ENCODE measurements at regions not wholly inside any gene's neighbourhood (a gene's known extent, or its start where the extent isn't known, plus 50 kb on each side); places are given as distances from the start of the nearest gene placed in this dataset.
A peak's percentile ranks its signal among the peaks of the same experiment; 100 is the strongest.

DNA sequence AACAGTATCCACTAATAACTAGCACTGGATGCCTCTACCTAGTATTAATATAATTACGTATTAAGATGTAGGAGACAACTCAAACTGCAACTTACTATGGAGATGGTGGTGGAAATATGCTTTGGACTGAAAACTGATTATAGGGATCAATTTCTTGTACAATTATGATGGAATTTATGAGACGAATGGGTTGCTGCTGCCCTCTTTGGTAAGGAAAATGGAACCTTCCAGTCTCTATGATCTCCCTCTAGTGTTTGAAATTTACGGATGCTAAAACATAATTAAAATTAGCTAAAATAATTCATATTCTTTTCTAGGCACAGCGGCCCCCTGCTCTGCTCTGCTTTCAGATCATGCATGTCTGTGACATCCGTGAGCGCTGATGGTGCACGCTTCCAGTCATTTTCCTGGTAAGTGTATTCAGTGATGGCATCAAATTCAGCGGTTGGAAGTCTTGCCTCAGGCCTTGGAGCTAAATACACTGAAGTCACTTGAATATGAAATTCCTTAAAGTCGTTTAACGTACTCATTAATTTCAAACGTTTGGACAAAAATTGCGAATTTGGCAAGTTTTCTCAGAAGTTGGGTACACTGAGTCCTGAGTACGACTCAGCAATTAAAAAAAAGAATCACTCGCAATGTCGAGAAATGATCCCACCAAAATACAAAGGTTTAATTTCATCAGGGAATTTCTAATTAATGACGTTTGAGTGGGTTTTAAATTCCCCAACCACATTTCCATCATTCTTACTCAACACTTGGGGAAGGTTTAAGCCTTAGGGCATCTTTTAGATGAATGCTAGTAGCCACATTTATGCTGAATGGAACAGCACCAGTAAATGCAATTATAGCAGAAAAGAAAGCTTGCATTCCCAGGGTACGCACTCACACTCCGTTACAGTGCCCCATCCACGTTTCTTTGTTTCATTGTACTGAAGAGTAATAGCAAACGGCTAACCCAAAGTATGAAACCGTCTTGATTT, 132.6 kb downstream of the NR2F2 start:
- peak; percentile 12 for DNase-seq (ENCODE audit: low read depth)
- H3K4me3 ChIP-seq (ENCODE audit: low read depth, low read length), result no peak overlapping the region
- TF ChIP-seq, protein P1, sequence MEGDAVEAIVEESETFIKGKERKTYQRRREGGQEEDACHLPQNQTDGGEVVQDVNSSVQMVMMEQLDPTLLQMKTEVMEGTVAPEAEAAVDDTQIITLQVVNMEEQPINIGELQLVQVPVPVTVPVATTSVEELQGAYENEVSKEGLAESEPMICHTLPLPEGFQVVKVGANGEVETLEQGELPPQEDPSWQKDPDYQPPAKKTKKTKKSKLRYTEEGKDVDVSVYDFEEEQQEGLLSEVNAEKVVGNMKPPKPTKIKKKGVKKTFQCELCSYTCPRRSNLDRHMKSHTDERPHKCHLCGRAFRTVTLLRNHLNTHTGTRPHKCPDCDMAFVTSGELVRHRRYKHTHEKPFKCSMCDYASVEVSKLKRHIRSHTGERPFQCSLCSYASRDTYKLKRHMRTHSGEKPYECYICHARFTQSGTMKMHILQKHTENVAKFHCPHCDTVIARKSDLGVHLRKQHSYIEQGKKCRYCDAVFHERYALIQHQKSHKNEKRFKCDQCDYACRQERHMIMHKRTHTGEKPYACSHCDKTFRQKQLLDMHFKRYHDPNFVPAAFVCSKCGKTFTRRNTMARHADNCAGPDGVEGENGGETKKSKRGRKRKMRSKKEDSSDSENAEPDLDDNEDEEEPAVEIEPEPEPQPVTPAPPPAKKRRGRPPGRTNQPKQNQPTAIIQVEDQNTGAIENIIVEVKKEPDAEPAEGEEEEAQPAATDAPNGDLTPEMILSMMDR (IDR thresholded peaks at IDR 0.05; ENCODE audit: insufficient read depth, low read depth, low read length), result peak; percentile 34

DNA sequence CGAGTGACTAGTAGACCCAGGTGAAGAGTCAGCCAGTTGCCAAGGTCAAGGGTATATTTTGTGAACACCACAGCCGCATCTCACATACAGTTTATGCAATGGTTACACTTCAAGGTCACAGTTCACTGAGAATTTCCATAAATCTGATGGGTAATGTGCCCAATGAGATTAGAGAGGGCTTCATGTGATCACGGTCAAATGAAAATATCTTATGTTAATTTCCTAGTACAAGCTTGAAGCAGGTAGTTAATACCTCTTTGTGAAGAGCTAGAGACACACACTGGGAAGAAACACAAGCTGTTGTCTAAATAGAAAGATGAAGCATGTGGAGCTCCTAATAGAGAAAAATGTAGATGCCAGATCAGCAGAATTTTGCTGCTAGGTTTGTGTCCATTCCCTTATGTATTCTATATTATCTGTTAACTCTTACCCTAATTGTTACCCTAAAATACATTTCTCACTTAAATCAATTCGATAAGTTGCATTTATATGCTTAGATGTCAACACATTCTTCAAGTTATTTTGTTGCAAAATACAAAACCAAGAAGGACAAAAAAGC, 136.0 kb downstream of the NR2F2 start:
- TF ChIP-seq, protein P1 (IDR thresholded peaks at IDR 0.05; ENCODE audit: insufficient read depth, low read depth, low read length), result no peak
- DNase-seq (ENCODE audit: low read depth), result no peak
- no peak overlapping the region for H3K4me3 ChIP-seq (ENCODE audit: low read depth, low read length)

DNA sequence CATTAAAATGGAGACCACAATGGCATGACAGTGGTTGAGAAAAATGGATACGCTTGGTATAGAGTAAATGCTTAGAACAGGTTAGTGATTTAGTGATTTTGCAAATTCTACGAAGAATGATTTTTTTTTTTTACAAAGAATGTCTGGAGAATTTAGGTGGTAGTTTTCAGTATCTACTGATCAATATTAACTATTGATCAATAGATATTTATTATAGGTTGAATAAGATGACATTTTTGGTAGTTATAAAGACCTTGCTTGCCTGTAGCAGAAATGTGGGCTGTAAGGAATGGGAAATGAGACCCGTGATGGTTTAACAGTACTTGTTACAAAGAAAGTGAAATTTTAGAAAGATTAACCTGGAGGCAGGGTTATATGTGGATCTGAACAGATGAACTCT, 137.5 kb downstream of the NR2F2 start:
- no peak for DNase-seq (ENCODE audit: low read depth)
- TF ChIP-seq, protein P1 (IDR thresholded peaks at IDR 0.05; ENCODE audit: insufficient read depth, low read depth, low read length), result no peak
- H3K4me3 ChIP-seq (ENCODE audit: low read depth, low read length), result no peak overlapping the region

DNA sequence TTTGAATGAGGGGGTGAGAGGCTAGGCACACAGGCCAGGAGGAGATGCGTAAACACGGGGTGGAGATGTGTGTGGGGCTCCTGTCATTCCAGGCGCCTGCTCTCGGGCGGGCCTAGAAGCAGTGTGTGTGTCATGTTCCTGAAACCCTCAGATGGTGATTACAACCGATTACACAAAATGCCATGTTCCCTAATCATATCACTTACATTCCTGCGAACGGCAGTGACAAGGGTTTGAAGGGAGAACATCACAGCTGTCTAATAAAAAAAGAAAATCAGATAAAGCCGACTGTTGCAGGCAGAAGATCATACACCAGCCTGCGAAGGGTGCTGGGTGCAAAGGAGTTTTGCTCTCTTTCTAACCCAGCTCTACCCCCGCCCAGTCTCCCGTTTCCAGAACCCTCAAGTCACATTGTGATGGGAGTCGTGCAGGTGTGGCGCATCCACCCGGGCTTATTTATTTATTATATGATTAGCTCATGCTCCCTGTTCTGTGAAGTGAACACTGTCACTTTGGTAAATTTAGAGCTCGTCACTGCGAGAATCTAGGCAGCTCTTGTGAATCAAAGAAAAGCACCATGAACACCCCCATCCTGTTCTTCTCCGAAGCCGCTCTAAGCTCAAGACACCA, 140.3 kb downstream of the NR2F2 start:
- TF ChIP-seq, protein P1 (IDR thresholded peaks at IDR 0.05; ENCODE audit: insufficient read depth, low read depth, low read length), result no peak
- no peak for DNase-seq (ENCODE audit: low read depth)
- no peak overlapping the region for H3K4me3 ChIP-seq (ENCODE audit: low read depth, low read length)

DNA sequence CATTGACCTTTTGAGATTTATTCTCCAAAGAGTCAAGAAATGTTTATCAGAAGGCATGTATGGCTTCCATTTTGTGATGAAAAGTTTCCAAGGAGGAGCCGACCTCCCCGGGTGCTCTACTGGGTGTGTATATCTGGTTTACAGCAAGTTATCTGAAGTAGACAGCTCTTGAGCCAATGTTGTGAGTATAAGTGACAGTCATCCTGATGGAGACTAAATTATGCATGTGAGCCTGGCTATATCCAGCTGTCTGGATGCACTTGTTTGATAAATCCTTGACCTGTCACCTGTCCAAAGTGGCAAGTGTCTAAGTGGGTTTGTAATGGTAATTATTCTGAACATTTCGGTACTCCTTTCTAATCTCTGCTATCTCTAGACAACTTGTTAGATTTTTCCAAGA, 142.2 kb downstream of the NR2F2 start:
- TF ChIP-seq, protein P1 (IDR thresholded peaks at IDR 0.05; ENCODE audit: insufficient read depth, low read depth, low read length), result no peak
- no peak overlapping the region for H3K4me3 ChIP-seq (ENCODE audit: low read depth, low read length)
- DNase-seq (ENCODE audit: low read depth), result no peak

DNA sequence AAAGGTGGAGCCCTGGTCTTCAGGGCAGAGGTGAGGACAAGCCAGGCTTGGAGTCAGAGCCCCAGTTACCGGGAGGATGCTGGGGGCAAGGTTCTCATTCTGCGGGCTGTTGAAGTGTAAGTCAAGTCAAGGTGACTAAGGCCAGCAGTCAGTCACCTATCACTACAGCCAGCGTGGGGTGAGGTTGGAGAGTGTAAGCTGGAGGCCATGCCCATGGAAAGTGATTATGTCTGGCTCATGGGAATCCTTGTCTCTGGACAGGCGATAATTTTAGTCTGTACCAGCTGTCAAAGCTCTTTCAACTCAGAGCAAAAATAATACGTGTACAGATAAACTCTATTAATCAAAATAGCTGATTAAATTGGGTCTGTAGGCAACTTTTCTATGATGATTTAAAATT, 143.1 kb downstream of the NR2F2 start:
- no peak overlapping the region for H3K4me3 ChIP-seq (ENCODE audit: low read depth, low read length)
- DNase-seq (ENCODE audit: low read depth), result no peak
- TF ChIP-seq, protein P1 (IDR thresholded peaks at IDR 0.05; ENCODE audit: insufficient read depth, low read depth, low read length), result no peak

Measured in fibroblast of villous mesenchyme (primary cell).